OCI-LY3 (cell line): ENCODE measurements at regions not wholly inside any gene's neighbourhood (a gene's known extent, or its start where the extent isn't known, plus 50 kb on each side); places are given as distances from the start of the nearest gene placed in this dataset.

Source experiments
- EZH2phosphoT487 ChIP-seq: fragments of 200-600 bp; shearing (Covaris generic); IDR thresholded peaks from 2 replicates; pipeline ENCODE4 v1.6.1; 2018; ENCODE audit warnings: antibody characterized with exemption, mixed run types, low read depth
- TF ChIP-seq, protein P1 (sequence below): fragments of 200-600, 300-600 bp; sonication (generic); IDR thresholded peaks from 2 replicates; pipeline ENCODE4 v1.5.1; 2014; ENCODE audit warnings: antibody characterized with exemption, low read length, low read depth

DNA sequence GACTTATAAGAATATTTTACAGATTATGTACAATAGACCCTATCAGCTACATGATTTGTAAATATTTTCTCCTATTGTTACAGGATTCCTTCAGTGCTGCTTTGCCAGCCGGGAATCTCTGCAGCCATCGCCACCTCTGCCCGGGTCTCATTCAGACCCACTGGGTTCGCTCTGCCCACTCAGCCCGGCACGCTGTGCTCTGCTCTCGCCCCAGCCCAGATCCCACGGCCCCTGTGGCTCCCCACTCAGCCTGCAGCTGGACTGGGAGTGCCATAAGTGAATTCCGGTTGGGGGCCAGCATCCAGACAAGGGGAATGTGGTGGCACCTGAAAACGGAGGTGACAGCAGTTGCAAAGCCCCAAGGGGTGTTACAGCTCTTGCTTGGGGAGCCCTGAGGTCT, 71.8 kb downstream of the NPAP1 start:
- TF ChIP-seq, protein P1, sequence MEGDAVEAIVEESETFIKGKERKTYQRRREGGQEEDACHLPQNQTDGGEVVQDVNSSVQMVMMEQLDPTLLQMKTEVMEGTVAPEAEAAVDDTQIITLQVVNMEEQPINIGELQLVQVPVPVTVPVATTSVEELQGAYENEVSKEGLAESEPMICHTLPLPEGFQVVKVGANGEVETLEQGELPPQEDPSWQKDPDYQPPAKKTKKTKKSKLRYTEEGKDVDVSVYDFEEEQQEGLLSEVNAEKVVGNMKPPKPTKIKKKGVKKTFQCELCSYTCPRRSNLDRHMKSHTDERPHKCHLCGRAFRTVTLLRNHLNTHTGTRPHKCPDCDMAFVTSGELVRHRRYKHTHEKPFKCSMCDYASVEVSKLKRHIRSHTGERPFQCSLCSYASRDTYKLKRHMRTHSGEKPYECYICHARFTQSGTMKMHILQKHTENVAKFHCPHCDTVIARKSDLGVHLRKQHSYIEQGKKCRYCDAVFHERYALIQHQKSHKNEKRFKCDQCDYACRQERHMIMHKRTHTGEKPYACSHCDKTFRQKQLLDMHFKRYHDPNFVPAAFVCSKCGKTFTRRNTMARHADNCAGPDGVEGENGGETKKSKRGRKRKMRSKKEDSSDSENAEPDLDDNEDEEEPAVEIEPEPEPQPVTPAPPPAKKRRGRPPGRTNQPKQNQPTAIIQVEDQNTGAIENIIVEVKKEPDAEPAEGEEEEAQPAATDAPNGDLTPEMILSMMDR = no peak
- no peak for TF ChIP-seq EZH2phosphoT487
